Smooth muscle cell (in vitro differentiated cells): ENCODE measurements at regions not wholly inside any gene's neighbourhood (a gene's known extent, or its start where the extent isn't known, plus 50 kb on each side); places are given as distances from the start of the nearest gene placed in this dataset.
"Not testable (repeated sequence)": the region's sequence is repeated elsewhere in the genome, so short reads cannot be mapped to it uniquely, and the experiment has no call there.

ENCODE experiments used
- DNase-seq: peaks from one replicate; lab custom pipeline; 2025; ENCODE audit not compliant: unreplicated experiment; lab: John Stamatoyannopoulos, UW
- H2AFZ ChIP-seq: fragments of 200-600 bp; sonication (generic); 2 replicates; pipeline ENCODE4 v1.6.0; 2016; ENCODE audit warnings: antibody characterized with exemption, low read depth, mild to moderate bottlenecking
- H3F3A ChIP-seq: fragments of 200-600 bp; sonication (generic); 2 replicates; pipeline ENCODE4 v1.6.0; 2017; ENCODE audit warnings: antibody characterized with exemption, low read depth
- H3K27ac ChIP-seq: fragments of 200-600 bp; sonication (generic); 2 replicates; pipeline ENCODE4 v1.5.1; 2016; ENCODE audit warnings: low read depth, mild to moderate bottlenecking
- H3K27me3 ChIP-seq: fragments of 200-600 bp; sonication (generic); 2 replicates; pipeline ENCODE4 v1.6.1; 2016; ENCODE audit warnings: low read depth, mild to moderate bottlenecking
- H3K36me3 ChIP-seq: fragments of 200-600 bp; sonication (generic); 2 replicates; pipeline ENCODE4 v1.5.1; 2016; ENCODE audit warnings: low read depth
- H3K4me1 ChIP-seq: fragments of 200-600 bp; sonication (generic); 2 replicates; pipeline ENCODE4 v1.5.1; 2016; ENCODE audit warnings: low read depth
- H3K4me2 ChIP-seq: fragments of 200-600 bp; sonication (generic); 2 replicates; pipeline ENCODE4 v1.6.0; 2016; ENCODE audit warnings: mild to moderate bottlenecking
- H3K4me3 ChIP-seq: fragments of 200-600 bp; sonication (generic); 2 replicates; pipeline ENCODE4 v1.5.1; 2016; ENCODE audit warnings: mild to moderate bottlenecking
- H3K79me2 ChIP-seq: fragments of 200-600 bp; sonication (generic); 2 replicates; pipeline ENCODE4 v1.6.0; 2016; ENCODE audit warnings: low read depth, mild to moderate bottlenecking
- H3K9ac ChIP-seq: fragments of 200-600 bp; sonication (generic); 2 replicates; pipeline ENCODE4 v1.6.0; 2016; ENCODE audit warnings: low read depth
- H3K9me3 ChIP-seq: fragments of 200-600 bp; sonication (generic); replicated peaks from 2 replicates; pipeline ENCODE4 v1.5.1; 2016; ENCODE audit warnings: low read depth
- H4K20me1 ChIP-seq: fragments of 200-600 bp; sonication (generic); 2 replicates; pipeline ENCODE4 v1.6.0; 2016; ENCODE audit warnings: low read depth
- CTCF ChIP-seq: fragments of 200-600 bp; sonication (generic); IDR thresholded peaks from 2 replicates; pipeline ENCODE4 v1.5.1; 2017; ENCODE audit warnings: borderline replicate concordance, mild to moderate bottlenecking, antibody characterized with exemption; ENCODE audit not compliant: insufficient read depth, poor library complexity, severe bottlenecking
- WGBS: methylation state at CpG from one replicate; pipeline ENCODE4 v1.1.7; 2016; ENCODE audit warnings: low lambda C conversion rate; 5-methylcytosine and 5-hydroxymethylcytosine counted together

GRCh38 chr5:98179791-98180755 lies 593.4 kb upstream of the RGMB start:
- H3F3A ChIP-seq: no peaks in the 10 kb centered on the region
- no peak overlapping the region for H2AFZ ChIP-seq
- H4K20me1 ChIP-seq: no peaks in the 10 kb centered on the region
- no peaks in the 10 kb centered on the region for H3K27me3 ChIP-seq
- TF ChIP-seq CTCF: no peak
- no peaks in the 10 kb centered on the region for H3K36me3 ChIP-seq
- DNase-seq: no peak
- no peak overlapping the region for H3K9ac ChIP-seq
- H3K4me1 ChIP-seq: no peaks in the 10 kb centered on the region
- H3K4me2 ChIP-seq: no peak overlapping the region
- H3K79me2 ChIP-seq: no peaks in the 10 kb centered on the region
- WGBS: 72% methylated on average over 8 of the region's 8 CpGs
- H3K27ac ChIP-seq: no peak overlapping the region
- H3K9me3 ChIP-seq: no peaks in the 10 kb centered on the region
- H3K4me3 ChIP-seq: no peak overlapping the region

DNA sequence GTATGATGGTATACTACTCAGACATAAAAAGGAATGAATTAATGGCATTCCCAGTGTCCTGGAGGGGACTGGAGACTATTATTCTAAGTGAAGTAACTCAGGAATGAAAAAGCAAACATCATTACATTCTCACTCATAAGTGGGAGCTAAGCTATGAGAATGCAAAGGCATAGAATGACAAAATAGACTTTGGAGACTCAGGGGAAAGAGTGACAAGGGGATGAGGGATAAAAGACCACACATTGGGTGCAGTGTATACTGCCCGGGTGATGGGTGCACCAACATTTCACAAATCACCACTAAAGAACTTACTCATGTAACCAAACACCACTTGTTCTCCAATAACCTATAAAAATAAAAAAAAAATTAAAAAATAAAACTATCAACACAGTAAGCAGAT lies 587.3 kb upstream of the RGMB start:
- H3K9me3 ChIP-seq: no peaks in the 10 kb centered on the region
- no peak overlapping the region for H2AFZ ChIP-seq
- no peak overlapping the region for H3K9ac ChIP-seq
- no peaks in the 10 kb centered on the region for H3K4me1 ChIP-seq
- H4K20me1 ChIP-seq: no peaks in the 10 kb centered on the region
- H3K4me3 ChIP-seq: no peak overlapping the region
- 92% methylated on average over 1 of the region's 1 CpG for WGBS
- no peak for DNase-seq
- H3F3A ChIP-seq: no peaks in the 10 kb centered on the region
- H3K4me2 ChIP-seq: no peak overlapping the region
- TF ChIP-seq CTCF: no peak
- no peaks in the 10 kb centered on the region for H3K36me3 ChIP-seq
- no peaks in the 10 kb centered on the region for H3K27me3 ChIP-seq
- H3K79me2 ChIP-seq: no peaks in the 10 kb centered on the region
- H3K27ac ChIP-seq: no peak overlapping the region

- no peaks in the 10 kb centered on the region for H3K9me3 ChIP-seq
Observed at GRCh38 chr5:98187945-98188344, 585.5 kb upstream of the RGMB start.

DNA sequence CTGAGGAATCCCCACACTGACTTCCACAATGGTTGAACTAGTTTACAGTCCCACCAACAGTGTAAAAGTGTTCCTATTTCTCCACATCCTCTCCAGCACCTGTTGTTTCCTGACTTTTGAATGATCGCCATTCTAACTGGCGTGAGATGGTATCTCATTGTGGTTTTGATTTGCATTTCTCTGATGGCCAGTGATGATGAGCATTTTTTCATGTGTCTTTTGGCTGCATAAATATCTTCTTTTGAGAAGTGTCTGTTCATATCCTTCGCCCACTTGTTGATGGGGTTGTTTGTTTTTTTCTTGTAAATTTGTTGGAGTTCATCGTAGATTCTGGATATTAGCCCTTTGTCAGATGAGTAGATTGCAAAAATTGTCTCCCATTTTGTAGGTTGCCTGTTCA lies 583.1 kb upstream of the RGMB start:
- not testable (repeated sequence) for H3K27ac ChIP-seq, H3K4me3 ChIP-seq, H3K27me3 ChIP-seq, H3K9ac ChIP-seq, H3F3A ChIP-seq, H3K4me1 ChIP-seq, H3K4me2 ChIP-seq, H3K9me3 ChIP-seq, H3K36me3 ChIP-seq, H3K79me2 ChIP-seq, H4K20me1 ChIP-seq, H2AFZ ChIP-seq, DNase-seq
- 81% methylated on average over 4 of the region's 4 CpGs for WGBS

More at GRCh38 chr5:98187945-98188344, 585.5 kb upstream of the RGMB start:
- 89% methylated on average over 1 of the region's 1 CpG for WGBS
- Histone ChIP-seq H3K27me3 (no peaks in the 10 kb centered on the region), H4K20me1 (no peaks in the 10 kb centered on the region), H3K4me2 (no peak overlapping the region), H3K4me1 (no peaks in the 10 kb centered on the region), H3K4me3 (no peak overlapping the region), H2AFZ (no peak overlapping the region), H3K27ac (no peak overlapping the region), H3F3A (no peaks in the 10 kb centered on the region), H3K36me3 (no peaks in the 10 kb centered on the region), H3K79me2 (no peaks in the 10 kb centered on the region), H3K9ac (no peak overlapping the region)
- TF ChIP-seq CTCF: no peak
- no peak for DNase-seq
